Esophagus squamous epithelium (tissue), 4 donors: ENCODE measurements at regions not wholly inside any gene's neighbourhood (a gene's known extent, or its start where the extent isn't known, plus 50 kb on each side); places are given as distances from the start of the nearest gene placed in this dataset.

Source experiments
- POLR2A ChIP-seq, 4 donors: fragments of 450-650 bp; IDR thresholded peaks; one replicate each; pipeline ENCODE4 v1.6.1; 2017; ENCODE audit warnings: antibody characterized with exemption in 4 of 4, mild to moderate bottlenecking in 4 of 4, moderate library complexity in 3 of 4
- TF ChIP-seq, protein P1 (sequence below), 6 experiments: fragments of 450-650 bp in 4 of 6; fragments of 200-600 bp in 2 of 6; sonication (generic) in 2 of 6; IDR thresholded peaks; one replicate each; pipeline ENCODE4 v1.5.1; 2016 to 2019; ENCODE audit warnings: antibody characterized with exemption in 6 of 6, mild to moderate bottlenecking in 4 of 6, moderate library complexity in 4 of 6

DNA sequence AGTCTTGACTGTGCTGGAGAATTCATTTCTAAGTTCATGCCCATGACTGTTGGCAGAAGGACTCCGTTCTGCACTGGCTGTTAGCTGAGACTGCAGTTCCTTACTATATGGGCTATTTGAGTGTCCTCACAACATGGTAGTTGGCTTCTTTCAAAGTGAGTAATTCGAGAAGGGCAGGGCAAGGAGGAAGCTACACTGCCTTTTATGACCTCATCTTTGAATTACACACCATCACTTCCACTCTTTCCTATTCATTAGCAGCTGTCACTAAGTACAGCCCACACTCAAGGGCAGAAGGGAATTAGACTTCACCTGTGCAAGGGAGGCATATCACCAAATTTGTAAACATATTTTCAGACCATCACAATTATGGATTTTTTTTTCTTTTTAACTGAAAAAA lies 55.9 kb upstream of the EPAS1 start:
- TF ChIP-seq, protein P1, sequence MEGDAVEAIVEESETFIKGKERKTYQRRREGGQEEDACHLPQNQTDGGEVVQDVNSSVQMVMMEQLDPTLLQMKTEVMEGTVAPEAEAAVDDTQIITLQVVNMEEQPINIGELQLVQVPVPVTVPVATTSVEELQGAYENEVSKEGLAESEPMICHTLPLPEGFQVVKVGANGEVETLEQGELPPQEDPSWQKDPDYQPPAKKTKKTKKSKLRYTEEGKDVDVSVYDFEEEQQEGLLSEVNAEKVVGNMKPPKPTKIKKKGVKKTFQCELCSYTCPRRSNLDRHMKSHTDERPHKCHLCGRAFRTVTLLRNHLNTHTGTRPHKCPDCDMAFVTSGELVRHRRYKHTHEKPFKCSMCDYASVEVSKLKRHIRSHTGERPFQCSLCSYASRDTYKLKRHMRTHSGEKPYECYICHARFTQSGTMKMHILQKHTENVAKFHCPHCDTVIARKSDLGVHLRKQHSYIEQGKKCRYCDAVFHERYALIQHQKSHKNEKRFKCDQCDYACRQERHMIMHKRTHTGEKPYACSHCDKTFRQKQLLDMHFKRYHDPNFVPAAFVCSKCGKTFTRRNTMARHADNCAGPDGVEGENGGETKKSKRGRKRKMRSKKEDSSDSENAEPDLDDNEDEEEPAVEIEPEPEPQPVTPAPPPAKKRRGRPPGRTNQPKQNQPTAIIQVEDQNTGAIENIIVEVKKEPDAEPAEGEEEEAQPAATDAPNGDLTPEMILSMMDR (IDR thresholded peaks at IDR 0.05): no peak
- no peak for TF ChIP-seq POLR2A (IDR thresholded peaks at IDR 0.05)
